MM.1S (cell line): ENCODE measurements at regions not wholly inside any gene's neighbourhood (a gene's known extent, or its start where the extent isn't known, plus 50 kb on each side); places are given as distances from the start of the nearest gene placed in this dataset.

Experiments used
- EZH2phosphoT487 ChIP-seq: fragments of 300-600 bp; sonication (generic); IDR thresholded peaks from 2 replicates; pipeline ENCODE4 v1.6.1; 2018; ENCODE audit warnings: antibody characterized with exemption, low read length
- TF ChIP-seq, protein P1 (sequence below): fragments of 300-600 bp; sonication (generic); IDR thresholded peaks from 2 replicates; pipeline ENCODE4 v1.5.1; 2016; ENCODE audit warnings: antibody characterized with exemption, low read length, mixed read lengths

- TF ChIP-seq, protein P1, sequence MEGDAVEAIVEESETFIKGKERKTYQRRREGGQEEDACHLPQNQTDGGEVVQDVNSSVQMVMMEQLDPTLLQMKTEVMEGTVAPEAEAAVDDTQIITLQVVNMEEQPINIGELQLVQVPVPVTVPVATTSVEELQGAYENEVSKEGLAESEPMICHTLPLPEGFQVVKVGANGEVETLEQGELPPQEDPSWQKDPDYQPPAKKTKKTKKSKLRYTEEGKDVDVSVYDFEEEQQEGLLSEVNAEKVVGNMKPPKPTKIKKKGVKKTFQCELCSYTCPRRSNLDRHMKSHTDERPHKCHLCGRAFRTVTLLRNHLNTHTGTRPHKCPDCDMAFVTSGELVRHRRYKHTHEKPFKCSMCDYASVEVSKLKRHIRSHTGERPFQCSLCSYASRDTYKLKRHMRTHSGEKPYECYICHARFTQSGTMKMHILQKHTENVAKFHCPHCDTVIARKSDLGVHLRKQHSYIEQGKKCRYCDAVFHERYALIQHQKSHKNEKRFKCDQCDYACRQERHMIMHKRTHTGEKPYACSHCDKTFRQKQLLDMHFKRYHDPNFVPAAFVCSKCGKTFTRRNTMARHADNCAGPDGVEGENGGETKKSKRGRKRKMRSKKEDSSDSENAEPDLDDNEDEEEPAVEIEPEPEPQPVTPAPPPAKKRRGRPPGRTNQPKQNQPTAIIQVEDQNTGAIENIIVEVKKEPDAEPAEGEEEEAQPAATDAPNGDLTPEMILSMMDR: no peak
- no peak for TF ChIP-seq EZH2phosphoT487
Measured at GRCh38 chr21:45341779-45342178, 54.1 kb upstream of the POFUT2 start.
